DND-41 (cell line): ENCODE measurements at regions not wholly inside any gene's neighbourhood (a gene's known extent, or its start where the extent isn't known, plus 50 kb on each side); places are given as distances from the start of the nearest gene placed in this dataset.

Source experiments
- CTCF ChIP-seq: IDR thresholded peaks from 2 replicates; pipeline ENCODE4 v1.5.1; 2012; ENCODE audit warnings: borderline replicate concordance, low read length, moderate library complexity, mild to moderate bottlenecking; ENCODE audit not compliant: poor library complexity, severe bottlenecking; ENCODE audit errors: extremely low read depth
- EZH2 ChIP-seq: IDR thresholded peaks from 3 replicates; pipeline ENCODE4 v1.6.1; 2012; ENCODE audit warnings: borderline replicate concordance, low read depth, mild to moderate bottlenecking, moderate library complexity, low read length, inconsistent platforms; ENCODE audit not compliant: severe bottlenecking

DNA sequence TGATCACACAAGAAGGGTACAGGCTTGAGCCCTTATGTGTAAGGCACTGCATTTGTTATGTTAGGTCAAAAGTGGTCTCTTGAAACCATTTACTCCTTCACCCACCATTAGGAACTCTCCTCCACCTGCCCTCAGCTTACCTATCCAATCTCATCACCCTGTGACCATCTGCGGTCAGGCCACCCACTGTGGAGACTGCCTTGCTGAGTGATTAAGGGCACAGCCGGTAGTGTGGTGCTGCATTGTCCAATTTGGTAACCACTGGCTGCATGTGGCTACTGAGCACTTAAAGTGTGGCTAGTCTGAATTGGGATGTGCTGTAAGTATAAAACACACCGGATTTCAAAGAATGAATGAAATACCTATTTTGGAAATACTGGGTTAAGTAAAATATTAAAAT lies 177.1 kb upstream of the PARP11 start:
- no peak for TF ChIP-seq CTCF
- TF ChIP-seq EZH2: no peak
